K562 (cell line): ENCODE measurements at regions not wholly inside any gene's neighbourhood (a gene's known extent, or its start where the extent isn't known, plus 50 kb on each side); places are given as distances from the start of the nearest gene placed in this dataset.

Experiments
- BCOR ChIP-seq: fragments of 450-650 bp; IDR thresholded peaks from 2 replicates; pipeline ENCODE4 v1.6.1; 2016
- EGR1 ChIP-seq: fragments of 450-650 bp; conservative IDR thresholded peaks from 2 replicates; pipeline ENCODE4 v1.6.1; 2017; ENCODE audit warnings: mild to moderate bottlenecking
- KAT2B ChIP-seq: IDR thresholded peaks from one replicate; pipeline ENCODE4 v1.6.1; 2012; ENCODE audit warnings: low read depth, mild to moderate bottlenecking, control low read depth, inconsistent platforms, low read length, moderate library complexity
- KDM2B ChIP-seq: fragments of 250-450 bp; sonication (Bioruptor Pico); IDR thresholded peaks from 2 replicates; pipeline ENCODE4 v1.8.0; 2021; ENCODE audit warnings: mild to moderate bottlenecking, moderate library complexity
- MXI1 ChIP-seq: IDR thresholded peaks from 2 replicates; pipeline ENCODE4 v1.6.1; 2011; ENCODE audit warnings: low read depth, mild to moderate bottlenecking, improper control_type of control experiment, low read length
- RAD51 ChIP-seq: fragments of 450-650 bp; IDR thresholded peaks from 2 replicates; pipeline ENCODE4 v1.7.1; 2016; ENCODE audit warnings: low read depth, mild to moderate bottlenecking, borderline replicate concordance
- RBM15 ChIP-seq: fragments of 200-400 bp; formaldehyde crosslinking; IDR thresholded peaks from 2 replicates; pipeline ENCODE4 v1.6.1; 2018; ENCODE audit warnings: mild to moderate bottlenecking, low read length, moderate library complexity; ENCODE audit not compliant: insufficient read depth
- REST ChIP-seq, 2 experiments: fragments of 450-650 bp; formaldehyde crosslinking in 1 of 2; IDR thresholded peaks; 2 replicates each; pipeline versions ENCODE4 v1.4.0 to v1.6.1; 2014 to 2020; ENCODE audit warnings: mild to moderate bottlenecking in 2 of 2, borderline replicate concordance in 1 of 2, low read depth in 1 of 2
- TAF1 ChIP-seq: IDR thresholded peaks from 2 replicates; pipeline ENCODE4 v1.6.1; 2011; ENCODE audit warnings: mild to moderate bottlenecking, low read length, moderate library complexity; ENCODE audit not compliant: insufficient read depth, control insufficient read depth, severe bottlenecking; ENCODE audit errors: extremely low read depth
- TEAD2 ChIP-seq: fragments of 450-650 bp; IDR thresholded peaks from 2 replicates; pipeline ENCODE4 v1.6.1; 2016; ENCODE audit warnings: missing genetic modification characterization, control low read depth, missing compliant biosample characterization
- TFAM ChIP-seq: fragments of 250-450 bp; sonication (Bioruptor Pico); conservative IDR thresholded peaks from 2 replicates; pipeline ENCODE4 v1.5.0; 2021; ENCODE audit warnings: mild to moderate bottlenecking, moderate library complexity
- YBX1 ChIP-seq: fragments of 450-650 bp; IDR thresholded peaks from 2 replicates; pipeline ENCODE4 v1.7.1; 2016; ENCODE audit warnings: mild to moderate bottlenecking
- ZNF133 ChIP-seq: fragments of 250-450 bp; sonication (Bioruptor Pico); IDR thresholded peaks from 2 replicates; pipeline ENCODE4 v1.4.0; 2020; ENCODE audit warnings: mild to moderate bottlenecking
- ZNF398 ChIP-seq: fragments of 250-450 bp; sonication (Bioruptor Pico); IDR thresholded peaks from 2 replicates; pipeline ENCODE4 v1.8.0; 2021; ENCODE audit warnings: moderate library complexity, mild to moderate bottlenecking, inconsistent platforms
- ZNF57 ChIP-seq: fragments of 450-650 bp; formaldehyde crosslinking; IDR thresholded peaks from 2 replicates; pipeline ENCODE4 v1.4.0; 2020; ENCODE audit warnings: mild to moderate bottlenecking, moderate library complexity
- ZNF778 ChIP-seq: fragments of 450-650 bp; formaldehyde crosslinking; IDR thresholded peaks from 2 replicates; pipeline ENCODE4 v1.4.0; 2020; ENCODE audit warnings: mild to moderate bottlenecking, moderate library complexity
- TF ChIP-seq, protein P1 (sequence below): fragments of 250-450 bp; sonication (Bioruptor Pico); IDR thresholded peaks from 2 replicates; pipeline ENCODE4 v1.8.0; 2022; ENCODE audit warnings: moderate library complexity, mild to moderate bottlenecking, inconsistent platforms

DNA sequence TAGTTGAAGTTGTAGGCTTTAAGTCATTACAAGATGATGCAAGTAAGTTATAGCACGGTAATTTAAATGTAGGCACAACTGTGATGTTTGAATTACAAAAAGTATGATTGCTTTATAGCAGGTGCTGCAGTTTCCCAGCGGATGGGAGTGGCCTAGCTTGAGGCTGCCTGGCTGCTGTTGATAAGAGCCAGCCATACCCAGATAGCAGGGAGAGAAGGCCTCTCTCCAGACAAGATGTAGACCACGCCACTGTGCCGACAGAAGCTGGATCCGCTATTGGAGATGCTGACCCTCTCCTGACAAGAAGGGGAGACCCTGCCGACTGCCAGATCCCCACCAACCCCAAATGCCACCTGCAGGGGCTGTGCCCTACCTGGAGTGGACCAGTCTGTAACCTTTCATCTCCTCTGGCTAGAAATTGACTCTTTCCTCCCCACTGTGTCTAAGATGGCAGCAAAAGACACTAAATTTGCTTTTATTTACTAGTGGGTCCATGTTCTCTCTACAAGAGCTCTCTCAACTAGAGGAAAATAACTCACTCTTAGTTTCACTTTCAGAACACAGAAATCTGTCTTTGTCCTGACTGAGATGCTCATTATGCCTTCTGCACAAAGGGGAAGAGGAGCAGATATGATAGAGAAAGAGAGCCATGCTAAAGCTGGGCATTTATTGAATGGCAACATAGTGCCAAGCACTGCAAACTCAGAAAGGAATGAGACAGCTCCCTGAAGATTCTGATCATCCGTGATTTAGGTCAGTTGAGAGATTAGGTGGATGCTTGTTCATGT, 127.9 kb downstream of the URB2 start (continued):
- TF ChIP-seq KDM2B (CRISPR knock-in tag) (no peak), KAT2B (no peak), RAD51 (no peak), MXI1 (peak; percentile 36; the same call in 1 of the 2 replicates), TAF1 (no peak), BCOR (peak; percentile 49; the same call in 1 of the 2 replicates), ZNF57 (CRISPR knock-in tag) (no peak), EGR1 (no peak), ZNF133 (CRISPR knock-in tag) (no peak), ZNF398 (CRISPR knock-in tag) (no peak), TFAM (CRISPR knock-in tag) (no peak), REST (IDR thresholded peaks at IDR 0.05; ENCODE audit: borderline replicate concordance) (peak; percentile 34), REST (CRISPR knock-in tag; IDR thresholded peaks at IDR 0.05; ENCODE audit: low read depth) (no peak), RBM15 (no peak), TEAD2 (tag) (no peak), YBX1 (no peak), ZNF778 (CRISPR knock-in tag) (no peak)
- TF ChIP-seq, protein P1, sequence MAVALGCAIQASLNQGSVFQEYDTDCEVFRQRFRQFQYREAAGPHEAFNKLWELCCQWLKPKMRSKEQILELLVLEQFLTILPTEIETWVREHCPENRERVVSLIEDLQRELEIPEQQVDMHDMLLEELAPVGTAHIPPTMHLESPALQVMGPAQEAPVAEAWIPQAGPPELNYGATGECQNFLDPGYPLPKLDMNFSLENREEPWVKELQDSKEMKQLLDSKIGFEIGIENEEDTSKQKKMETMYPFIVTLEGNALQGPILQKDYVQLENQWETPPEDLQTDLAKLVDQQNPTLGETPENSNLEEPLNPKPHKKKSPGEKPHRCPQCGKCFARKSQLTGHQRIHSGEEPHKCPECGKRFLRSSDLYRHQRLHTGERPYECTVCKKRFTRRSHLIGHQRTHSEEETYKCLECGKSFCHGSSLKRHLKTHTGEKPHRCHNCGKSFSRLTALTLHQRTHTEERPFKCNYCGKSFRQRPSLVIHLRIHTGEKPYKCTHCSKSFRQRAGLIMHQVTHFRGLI (CRISPR knock-in tag) = no peak
